Small intestine (tissue), 7 donors: ENCODE measurements at regions not wholly inside any gene's neighbourhood (a gene's known extent, or its start where the extent isn't known, plus 50 kb on each side); places are given as distances from the start of the nearest gene placed in this dataset.
A peak's percentile ranks its signal among the peaks of the same experiment; 100 is the strongest.

Experiments used
- DNase-seq, 2 donors: peaks; one replicate each; pipeline versions ENCODE4 v3.0.0 to v3.0.0-alpha.2; 2013
- FAIRE-seq: peaks from 2 replicates; lab custom pipeline; 2012; peaks lifted over from hg19 to GRCh38; lab: Jason Lieb, UNC
- H3K27ac ChIP-seq, 3 donors: one replicate each; pipeline ENCODE4 v1.5.1; 2013; ENCODE audit warnings: low read length in 2 of 3, mild to moderate bottlenecking in 2 of 3, control low read depth in 1 of 3, inconsistent platforms in 1 of 3, low read depth in 1 of 3, moderate library complexity in 1 of 3
- H3K27me3 ChIP-seq, 3 donors: one replicate each; pipeline ENCODE4 v1.6.1; 2013; ENCODE audit warnings: low read length in 3 of 3, inconsistent platforms in 1 of 3; ENCODE audit not compliant: control insufficient read depth in 3 of 3, insufficient read depth in 3 of 3
- H3K36me3 ChIP-seq, 3 donors: one replicate each; pipeline ENCODE4 v1.6.1; 2013; ENCODE audit warnings: low read length in 3 of 3, inconsistent platforms in 1 of 3, low read depth in 1 of 3, mild to moderate bottlenecking in 1 of 3, moderate library complexity in 1 of 3; ENCODE audit not compliant: control insufficient read depth in 3 of 3, insufficient read depth in 2 of 3
- H3K4me1 ChIP-seq, 3 donors: one replicate each; pipeline ENCODE4 v1.6.1; 2013; ENCODE audit warnings: low read length in 2 of 3, inconsistent platforms in 1 of 3, low read depth in 1 of 3, mild to moderate bottlenecking in 1 of 3, moderate library complexity in 1 of 3; ENCODE audit not compliant: control insufficient read depth in 3 of 3, insufficient read depth in 2 of 3
- H3K4me3 ChIP-seq, 3 donors: one replicate each; pipeline ENCODE4 v1.5.1; 2013; ENCODE audit warnings: low read length in 3 of 3, control low read depth in 1 of 3, inconsistent platforms in 1 of 3, low read depth in 1 of 3, mild to moderate bottlenecking in 1 of 3, moderate library complexity in 1 of 3
- H3K9me3 ChIP-seq, 2 donors: one replicate each; pipeline ENCODE4 v1.6.1; 2013; ENCODE audit warnings: low read depth in 1 of 2, low read length in 1 of 2; ENCODE audit not compliant: control insufficient read depth in 2 of 2, insufficient read depth in 1 of 2
- WGBS, 3 donors: extraction: QIAGEN DNeasy Blood & Tissue Kit; methylation state at CpG; one replicate each; pipeline ENCODE4 v1.1.7; 2013; 5-methylcytosine and 5-hydroxymethylcytosine counted together
- donor health status: healthy with polysubstance abuse.
- donor health status: control.
- donor health status: control.
- donor health status: Bipolar disorder and iron deficiency.
- donor health status: healthy.

- H3K27ac ChIP-seq: no peak overlapping the region
- WGBS, 3 donors: 70 to 73% (median 70%) methylated on average over 7 of the region's 7 CpGs
- H3K27me3 ChIP-seq: no peaks in the 10 kb centered on the region
- FAIRE-seq (no peak), DNase-seq (no peak)
- H3K36me3 ChIP-seq: no peaks in the 10 kb centered on the region
- no peak overlapping the region for H3K4me3 ChIP-seq
- no peaks in the 10 kb centered on the region for H3K9me3 ChIP-seq
- no peaks in the 10 kb centered on the region for H3K4me1 ChIP-seq
Measured at GRCh38 chr4:171221181-171221580, 592.0 kb upstream of the GALNTL6 start.

DNA sequence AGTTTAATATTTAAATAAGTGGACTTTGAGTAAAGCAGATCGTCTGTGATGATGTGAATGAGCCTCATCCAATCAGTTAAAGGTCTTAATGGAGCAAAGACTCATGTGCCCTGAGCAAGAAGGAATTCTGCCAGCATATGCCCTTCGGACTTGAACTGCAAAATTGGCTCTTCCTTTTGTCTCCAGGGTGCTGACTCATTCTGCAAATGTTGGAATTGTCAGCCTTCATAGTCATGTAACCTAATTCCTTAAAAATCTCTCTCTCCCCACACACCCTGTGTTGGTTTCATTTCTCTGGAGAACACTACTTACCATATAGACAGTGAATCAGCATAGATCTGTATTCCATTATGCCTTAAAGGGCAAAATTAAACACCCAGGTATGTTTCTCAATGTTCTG is 609.8 kb upstream of the GALNTL6 start:
- DNase-seq (no peak), FAIRE-seq (no peak)
- H3K4me3 ChIP-seq: no peak overlapping the region
- 18 to 51% (median 22%) methylated on average over 2 of the region's 2 CpGs for WGBS, 3 donors
- no peaks in the 10 kb centered on the region for H3K27me3 ChIP-seq
- H3K27ac ChIP-seq: no peak overlapping the region
- no peaks in the 10 kb centered on the region for H3K9me3 ChIP-seq
- H3K36me3 ChIP-seq: no peaks in the 10 kb centered on the region
- no peaks in the 10 kb centered on the region for H3K4me1 ChIP-seq

DNA sequence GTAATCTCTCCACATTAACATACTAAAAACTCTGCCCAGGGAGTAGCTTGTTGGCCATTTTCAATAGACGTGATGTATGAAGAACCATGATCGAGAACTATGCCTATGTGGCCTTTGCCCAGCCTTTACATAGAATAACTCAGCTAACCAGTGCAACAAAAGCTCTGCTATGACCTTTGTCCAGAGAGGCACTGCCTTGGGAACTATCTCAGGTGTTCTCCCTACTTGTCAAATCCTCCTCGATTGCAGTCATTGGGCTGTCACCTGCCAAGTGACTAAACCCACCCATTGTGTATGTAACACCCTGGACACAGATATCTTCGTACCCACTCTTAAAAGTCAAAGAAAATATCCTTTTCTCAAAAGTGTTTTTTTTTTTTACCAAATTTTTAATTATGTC is 610.3 kb upstream of the GALNTL6 start:
- Histone ChIP-seq H3K9me3 (no peaks in the 10 kb centered on the region), H3K4me1 (no peaks in the 10 kb centered on the region), H3K27me3 (no peaks in the 10 kb centered on the region), H3K4me3 (no peak overlapping the region), H3K36me3 (no peaks in the 10 kb centered on the region), H3K27ac (no peak overlapping the region)
- DNase-seq (peak; percentile 5 to 7), FAIRE-seq (no peak)
- 25 to 76% (median 44%) methylated on average over 4 of the region's 4 CpGs for WGBS, 3 donors

- FAIRE-seq (no peak), DNase-seq (peak; percentile 32 to 42)
- H3K36me3 ChIP-seq: no peaks in the 10 kb centered on the region
- H3K27ac ChIP-seq: no peak overlapping the region
- no peak overlapping the region for H3K4me3 ChIP-seq
- WGBS, 3 donors: 43 to 72% (median 50%) methylated on average over 2 of the region's 2 CpGs
- H3K9me3 ChIP-seq: no peaks in the 10 kb centered on the region
- H3K4me1 ChIP-seq: no peaks in the 10 kb centered on the region
- H3K27me3 ChIP-seq: no peaks in the 10 kb centered on the region
Measured at GRCh38 chr4:171186700-171187099, 626.5 kb upstream of the GALNTL6 start.

DNA sequence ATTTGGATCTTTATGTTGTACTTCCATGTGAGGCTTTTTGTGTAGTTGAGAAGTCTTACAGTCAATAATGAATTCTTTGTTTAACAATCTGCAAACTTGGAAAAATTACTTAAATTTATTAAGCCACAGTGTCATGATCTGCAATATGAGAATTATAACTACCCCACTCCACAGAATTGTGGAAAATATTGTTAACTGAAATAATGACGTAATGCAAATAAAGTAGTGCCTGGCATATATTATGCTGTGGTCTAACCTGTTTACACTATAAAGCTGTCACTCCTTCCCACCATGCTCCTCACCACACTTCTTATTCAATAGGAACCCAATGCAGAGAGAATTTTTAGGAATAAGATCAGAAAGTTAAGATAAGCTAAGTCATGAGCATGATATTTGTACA is 632.1 kb upstream of the GALNTL6 start:
- no peak for FAIRE-seq
- WGBS, 3 donors: 81 to 91% (median 86%) methylated on average over 1 of the region's 1 CpG

DNA sequence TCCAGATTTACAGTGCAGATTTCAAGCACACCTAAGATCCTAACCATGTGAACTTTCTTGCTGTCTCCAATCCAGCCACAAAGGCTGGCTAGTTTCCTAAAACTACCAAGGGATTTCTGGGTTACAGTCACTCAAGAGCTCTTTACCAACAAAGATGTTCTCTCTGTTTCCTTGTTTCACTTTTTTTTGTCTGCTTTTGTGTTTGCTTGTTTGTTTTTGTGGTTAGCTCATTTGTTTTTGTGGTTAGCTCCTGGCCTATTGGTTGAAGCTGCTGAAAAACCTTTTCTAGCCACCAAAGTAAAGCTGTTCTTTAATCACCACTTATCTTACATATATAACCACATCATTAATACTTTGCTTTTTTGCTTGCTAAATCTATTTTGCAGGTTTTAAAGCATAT is 642.5 kb upstream of the GALNTL6 start:
- H3K27me3 ChIP-seq: no peaks in the 10 kb centered on the region
- no peak overlapping the region for H3K4me3 ChIP-seq
- H3K27ac ChIP-seq: no peak overlapping the region
- FAIRE-seq: no peak
- H3K4me1 ChIP-seq: no peaks in the 10 kb centered on the region
- DNase-seq: no peak
- peaks cover 0 to 7% of the 10 kb centered on the region in 2 donors for H3K9me3 ChIP-seq
- no peaks in the 10 kb centered on the region for H3K36me3 ChIP-seq

More for the DNA sequence above, 632.1 kb upstream of the GALNTL6 start:
- Histone ChIP-seq H3K27ac (no peak overlapping the region), H3K9me3 (no peaks in the 10 kb centered on the region), H3K27me3 (no peaks in the 10 kb centered on the region), H3K36me3 (no peaks in the 10 kb centered on the region), H3K4me1 (no peaks in the 10 kb centered on the region), H3K4me3 (no peak overlapping the region)
- no peak for DNase-seq

DNA sequence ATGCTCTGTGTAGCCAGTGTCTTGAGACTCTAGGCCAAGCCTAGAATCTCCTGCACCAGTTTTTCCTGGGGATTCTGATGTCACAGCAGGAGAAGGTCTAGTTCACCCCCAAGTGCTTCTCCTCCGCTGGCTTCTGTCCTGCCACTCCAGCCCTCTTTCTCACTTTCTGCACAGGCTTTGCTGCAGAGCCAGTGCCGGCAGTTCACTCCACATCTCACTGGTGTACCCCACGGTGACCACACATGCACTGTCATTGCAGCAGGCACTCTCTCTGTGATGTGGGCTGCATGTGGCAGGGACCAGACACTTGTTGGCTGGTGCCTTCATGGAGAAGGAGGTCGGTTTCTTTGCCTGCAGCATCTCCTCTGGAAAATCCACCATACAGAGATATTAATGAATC is 643.8 kb upstream of the GALNTL6 start:
- no peak for FAIRE-seq
- peaks cover 0 to 7% of the 10 kb centered on the region in 2 donors for H3K9me3 ChIP-seq
- DNase-seq: no peak
- no peaks in the 10 kb centered on the region for H3K36me3 ChIP-seq
- 63 to 82% (median 75%) methylated on average over 4 of the region's 4 CpGs for WGBS, 3 donors
- H3K4me1 ChIP-seq: no peaks in the 10 kb centered on the region
- no peak overlapping the region for H3K27ac ChIP-seq
- H3K27me3 ChIP-seq: no peaks in the 10 kb centered on the region
- H3K4me3 ChIP-seq: no peak overlapping the region

- Histone ChIP-seq H3K9me3 (no peaks in the 10 kb centered on the region), H3K4me3 (no peak overlapping the region), H3K36me3 (no peaks in the 10 kb centered on the region), H3K27me3 (no peaks in the 10 kb centered on the region), H3K4me1 (peaks cover 0 to under 1% (median 0%) of the 10 kb centered on the region in 3 donors), H3K27ac (no peak overlapping the region)
- FAIRE-seq (no peak), DNase-seq (no peak)
- 66 to 81% (median 70%) methylated on average over 3 of the region's 3 CpGs for WGBS, 3 donors
Measured at GRCh38 chr4:171162478-171162877, 650.7 kb upstream of the GALNTL6 start.

DNA sequence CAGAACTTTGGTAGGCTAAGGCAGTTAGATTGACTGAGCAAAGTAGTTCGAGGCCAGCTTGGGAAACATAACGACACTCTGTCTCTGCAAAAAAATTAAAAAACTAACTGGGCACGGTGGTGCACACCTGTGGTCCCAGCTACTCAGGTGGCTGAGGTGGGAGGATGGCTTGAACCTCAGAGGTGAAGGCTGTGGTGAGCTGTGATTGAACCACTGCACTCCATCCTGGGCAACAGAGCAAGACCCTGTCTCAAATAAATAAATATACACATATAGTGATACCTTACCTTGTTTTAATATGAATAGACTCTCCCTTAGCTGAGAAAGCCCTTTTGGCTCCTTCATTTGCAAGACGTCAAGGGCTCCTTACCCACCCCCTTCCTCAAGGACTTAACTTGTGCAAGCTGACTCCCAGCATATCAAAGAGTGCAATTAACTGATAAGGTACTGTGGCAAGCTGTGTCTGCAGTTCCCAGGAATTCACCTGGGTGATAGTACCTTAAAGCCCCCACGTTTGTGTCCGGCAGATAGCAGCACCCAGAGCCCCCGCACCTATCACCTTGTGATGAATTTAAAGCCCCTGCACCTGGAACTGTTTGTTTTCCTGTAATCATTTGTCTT is 655.6 kb upstream of the GALNTL6 start:
- FAIRE-seq (no peak), DNase-seq (peak; percentile 45 to 69)
- H3K9me3 ChIP-seq: no peaks in the 10 kb centered on the region
- H3K4me3 ChIP-seq: peak overlapping the region in 1 of 3 donors; percentile 13
- peaks cover 0 to 2% (median 0%) of the 10 kb centered on the region in 3 donors for H3K4me1 ChIP-seq
- peak overlapping the region in 1 of 3 donors; percentile 45 for H3K27ac ChIP-seq
- no peaks in the 10 kb centered on the region for H3K27me3 ChIP-seq
- no peaks in the 10 kb centered on the region for H3K36me3 ChIP-seq
- WGBS, 3 donors: 18 to 51% (median 43%) methylated on average over 7 of the region's 7 CpGs
